ACHN (cell line): ENCODE measurements at regions not wholly inside any gene's neighbourhood (a gene's known extent, or its start where the extent isn't known, plus 50 kb on each side); places are given as distances from the start of the nearest gene placed in this dataset.
A peak's percentile ranks its signal among the peaks of the same experiment; 100 is the strongest.

Experiments
- DNase-seq: peaks from one replicate; pipeline ENCODE4 v3.0.0-alpha.2; 2015
- in situ Hi-C: cut with HindIII; loops from 2 replicates; pipeline ENCODE4 v1.10.0; 2017; ENCODE audit warnings: low sequenced_read_pairs, low pct_ligation_motif_present, low pct_unique_long_range_greater_than_20kb

GRCh38 chr9:87107072-87107471 lies 159.8 kb upstream of the GAS1 start:
- in situ Hi-C loops: no loop called here
- peak; percentile 7 for DNase-seq

GRCh38 chr9:87108661-87109060 lies 161.4 kb upstream of the GAS1 start:
- in situ Hi-C loops: no loop called here
- no peak for DNase-seq

- in situ Hi-C loops: no loop called here
- DNase-seq: no peak
Observed at GRCh38 chr9:87109231-87109631, 161.9 kb upstream of the GAS1 start.

GRCh38 chr9:87109851-87110250 lies 162.5 kb upstream of the GAS1 start:
- in situ Hi-C loops: no loop called here
- DNase-seq: no peak

- in situ Hi-C loops: no loop called here
Observed at GRCh38 chr9:87111010-87111409, 163.7 kb upstream of the GAS1 start.

GRCh38 chr9:87112656-87113055 lies 165.3 kb upstream of the GAS1 start:
- in situ Hi-C loops: no loop called here
- DNase-seq: no peak

More at GRCh38 chr9:87111010-87111409, 163.7 kb upstream of the GAS1 start:
- no peak for DNase-seq

- DNase-seq: no peak
- in situ Hi-C loops: no loop called here
Observed at GRCh38 chr9:87113874-87114273, 166.6 kb upstream of the GAS1 start.

- no peak for DNase-seq
- in situ Hi-C loops: no loop called here
Observed at GRCh38 chr9:87115785-87116184, 168.5 kb upstream of the GAS1 start.

- no peak for DNase-seq
- in situ Hi-C loops: no loop called here
Observed at GRCh38 chr9:87116492-87116891, 169.2 kb upstream of the GAS1 start.

- no peak for DNase-seq
- in situ Hi-C loops: no loop called here
Observed at GRCh38 chr9:87118594-87118993, 171.3 kb upstream of the GAS1 start.

- no peak for DNase-seq
- in situ Hi-C loops: no loop called here
Observed at GRCh38 chr9:87119328-87119881, 172.1 kb upstream of the GAS1 start.

- in situ Hi-C loops: no loop called here
- no peak for DNase-seq
Observed at GRCh38 chr9:87120610-87121009, 173.3 kb upstream of the GAS1 start.

- no peak for DNase-seq
- in situ Hi-C loops: no loop called here
Observed at GRCh38 chr9:87122947-87123685, 175.8 kb upstream of the GAS1 start.

GRCh38 chr9:87123830-87124229 lies 176.5 kb upstream of the GAS1 start:
- no peak for DNase-seq
- in situ Hi-C loops: no loop called here

GRCh38 chr9:87125819-87126218 lies 178.5 kb upstream of the GAS1 start:
- in situ Hi-C loops: no loop called here
- DNase-seq: no peak

- DNase-seq: no peak
- in situ Hi-C loops: no loop called here
Observed at GRCh38 chr9:87127543-87127942, 180.2 kb upstream of the GAS1 start.

GRCh38 chr9:87127978-87128614 lies 180.8 kb upstream of the GAS1 start:
- DNase-seq: no peak
- in situ Hi-C loops: no loop called here

- in situ Hi-C loops: no loop called here
- DNase-seq: no peak
Observed at GRCh38 chr9:87128844-87129493, 181.7 kb upstream of the GAS1 start.

- no peak for DNase-seq
- in situ Hi-C loops: no loop called here
Observed at GRCh38 chr9:87135074-87135473, 187.8 kb upstream of the GAS1 start.

- in situ Hi-C loops: no loop called here
- no peak for DNase-seq
Observed at GRCh38 chr9:87137718-87138117, 190.4 kb upstream of the GAS1 start.
